ENCODE measurements at regions not wholly inside any gene's neighbourhood (a gene's known extent, or its start where the extent isn't known, plus 50 kb on each side); places are given as distances from the start of the nearest gene placed in this dataset.
A peak's percentile ranks its signal among the peaks of the same experiment; 100 is the strongest.

DNA sequence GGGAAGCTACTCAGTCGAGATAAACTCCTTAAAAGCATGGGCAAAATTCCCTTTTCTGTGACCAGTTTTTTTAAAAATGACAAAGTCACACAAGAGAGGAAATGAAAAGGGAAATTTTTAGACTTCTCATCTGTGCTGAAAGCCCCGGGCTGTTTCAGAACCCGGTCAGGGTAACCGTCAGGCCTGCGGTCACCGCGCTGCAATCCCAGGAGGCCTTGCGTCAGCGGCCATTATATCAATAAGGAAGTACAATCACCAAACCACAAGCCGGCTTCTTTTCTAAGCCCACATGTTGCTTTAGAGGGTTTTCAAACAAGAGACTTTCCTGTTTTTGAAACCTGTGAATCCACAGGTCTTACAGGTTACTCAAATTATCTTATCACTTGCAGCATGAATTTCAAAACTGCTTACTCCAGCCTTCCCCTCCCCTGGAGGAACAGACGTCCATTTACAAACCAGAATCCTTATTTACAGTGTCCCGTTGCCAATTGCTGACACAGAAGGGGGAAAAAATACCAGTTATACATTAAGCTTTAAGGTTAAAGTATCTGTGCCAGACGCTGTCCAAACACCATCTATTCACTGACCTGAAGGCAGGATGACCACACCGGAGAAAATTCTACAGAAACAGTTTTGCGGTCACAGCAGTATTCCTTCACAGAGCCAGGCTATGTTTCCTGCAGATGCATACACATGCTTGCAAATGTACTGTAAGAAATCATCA lies 165.3 kb downstream of the TOMM20 start (continued):
- TF ChIP-seq CBX5 (CRISPR knock-in tag; IDR thresholded peaks at IDR 0.05; ENCODE audit: borderline replicate concordance) (0 out of 2 replicates have a peak, but pooled peaks have one; percentile 46), FOXM1 (CRISPR knock-in tag; IDR thresholded peaks at IDR 0.05) (no peak), ZNF367 (CRISPR knock-in tag; IDR thresholded peaks at IDR 0.05; ENCODE audit: borderline replicate concordance) (no peak), ZNF382 (CRISPR knock-in tag; IDR thresholded peaks at IDR 0.05; ENCODE audit: borderline replicate concordance) (no peak), NFE2 (CRISPR knock-in tag; IDR thresholded peaks at IDR 0.05) (no peak), ZSCAN30 (CRISPR knock-in tag; IDR thresholded peaks at IDR 0.05) (no peak), GATAD1 (CRISPR knock-in tag; IDR thresholded peaks at IDR 0.05) (peak; percentile 33), PCBP2 (optimal IDR thresholded peaks at IDR 0.05; ENCODE audit: low read depth, low read length, poor library complexity, severe bottlenecking) (no peak), FLYWCH1 (CRISPR knock-in tag; IDR thresholded peaks at IDR 0.05) (no peak), NCOA1 (CRISPR knock-in tag; IDR thresholded peaks at IDR 0.05) (no peak), PRMT3 (CRISPR knock-in tag; IDR thresholded peaks at IDR 0.05; ENCODE audit: borderline replicate concordance, low read depth) (no peak), U2AF2 (IDR thresholded peaks at IDR 0.05; ENCODE audit: low read depth, low read length) (no peak), SAFB2 (CRISPR knock-in tag; IDR thresholded peaks at IDR 0.05; ENCODE audit: borderline replicate concordance, low read depth) (no peak), FOXK2 (IDR thresholded peaks at IDR 0.05) (peak; percentile 93), ISX (CRISPR knock-in tag; conservative IDR thresholded peaks at IDR 0.05) (no peak), ZNF83 (CRISPR knock-in tag; IDR thresholded peaks at IDR 0.05; ENCODE audit: borderline replicate concordance) (no peak), STAG1 (CRISPR knock-in tag; IDR thresholded peaks at IDR 0.05) (peak; percentile 18)
- TF ChIP-seq, protein P1, sequence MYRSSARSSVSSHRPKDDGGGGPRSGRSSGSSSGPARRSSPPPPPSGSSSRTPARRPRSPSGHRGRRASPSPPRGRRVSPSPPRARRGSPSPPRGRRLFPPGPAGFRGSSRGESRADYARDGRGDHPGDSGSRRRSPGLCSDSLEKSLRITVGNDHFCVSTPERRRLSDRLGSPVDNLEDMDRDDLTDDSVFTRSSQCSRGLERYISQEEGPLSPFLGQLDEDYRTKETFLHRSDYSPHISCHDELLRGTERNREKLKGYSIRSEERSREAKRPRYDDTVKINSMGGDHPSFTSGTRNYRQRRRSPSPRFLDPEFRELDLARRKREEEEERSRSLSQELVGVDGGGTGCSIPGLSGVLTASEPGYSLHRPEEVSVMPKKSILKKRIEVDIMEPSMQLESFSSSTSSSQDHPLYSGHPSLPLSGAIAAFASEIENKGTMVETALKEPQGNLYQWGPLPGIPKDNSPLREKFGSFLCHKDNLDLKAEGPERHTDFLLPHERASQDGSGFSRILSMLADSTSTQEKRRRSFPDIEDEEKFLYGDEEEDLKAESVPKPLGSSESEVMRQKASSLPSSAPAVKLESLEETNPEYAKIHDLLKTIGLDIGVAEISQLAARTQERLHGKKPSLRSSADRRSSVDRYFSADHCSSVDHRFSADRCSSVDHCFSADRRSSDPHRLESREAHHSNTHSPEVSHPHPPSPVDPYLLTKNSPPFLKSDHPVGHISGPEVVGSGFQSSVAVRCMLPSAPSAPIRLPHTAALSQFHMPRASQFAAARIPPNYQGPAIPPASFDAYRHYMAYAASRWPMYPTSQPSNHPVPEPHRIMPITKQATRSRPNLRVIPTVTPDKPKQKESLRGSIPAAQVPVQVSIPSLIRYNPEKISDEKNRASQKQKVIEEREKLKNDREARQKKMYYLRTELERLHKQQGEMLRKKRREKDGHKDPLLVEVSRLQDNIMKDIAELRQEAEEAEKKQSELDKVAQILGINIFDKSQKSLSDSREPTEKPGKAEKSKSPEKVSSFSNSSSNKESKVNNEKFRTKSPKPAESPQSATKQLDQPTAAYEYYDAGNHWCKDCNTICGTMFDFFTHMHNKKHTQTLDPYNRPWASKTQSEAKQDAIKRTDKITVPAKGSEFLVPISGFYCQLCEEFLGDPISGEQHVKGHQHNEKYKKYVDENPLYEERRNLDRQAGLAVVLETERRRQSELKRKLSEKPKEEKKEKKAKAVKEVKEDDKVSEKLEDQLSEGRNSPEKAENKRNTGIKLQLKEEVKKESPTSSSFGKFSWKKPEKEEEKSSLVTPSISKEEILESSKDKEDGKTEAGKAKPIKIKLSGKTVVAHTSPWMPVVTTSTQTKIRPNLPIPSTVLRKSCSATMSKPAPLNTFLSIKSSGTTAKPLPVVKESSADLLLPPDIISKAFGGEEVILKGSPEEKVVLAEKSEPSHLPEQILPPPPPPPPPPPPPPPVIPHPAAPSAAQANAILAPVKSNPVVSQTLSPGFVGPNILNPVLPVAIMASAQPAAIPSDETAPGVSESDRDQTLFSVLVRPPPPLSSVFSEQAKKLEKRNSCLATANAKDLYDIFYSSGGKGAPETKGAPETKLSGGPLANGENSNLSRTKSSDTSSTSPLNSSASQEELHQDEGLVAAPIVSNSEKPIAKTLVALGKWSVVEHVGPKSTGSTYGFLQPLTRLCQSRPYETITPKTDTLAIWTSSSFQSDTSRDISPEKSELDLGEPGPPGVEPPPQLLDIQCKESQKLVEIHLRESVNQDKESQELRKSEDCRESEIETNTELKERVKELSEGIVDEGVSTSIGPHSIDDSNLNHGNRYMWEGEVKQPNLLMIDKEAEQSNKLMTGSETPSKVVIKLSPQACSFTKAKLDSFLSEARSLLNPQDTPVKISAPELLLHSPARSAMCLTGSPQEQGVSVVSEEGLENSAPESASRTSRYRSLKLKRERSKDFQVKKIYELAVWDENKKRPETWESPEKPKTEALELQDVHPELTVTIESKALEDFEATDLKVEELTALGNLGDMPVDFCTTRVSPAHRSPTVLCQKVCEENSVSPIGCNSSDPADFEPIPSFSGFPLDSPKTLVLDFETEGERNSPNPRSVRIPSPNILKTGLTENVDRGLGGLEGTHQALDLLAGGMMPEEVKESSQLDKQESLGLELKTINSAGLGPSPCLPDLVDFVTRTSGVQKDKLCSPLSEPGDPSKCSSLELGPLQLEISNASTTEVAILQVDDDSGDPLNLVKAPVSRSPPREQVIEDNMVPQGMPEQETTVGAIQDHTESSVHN (CRISPR knock-in tag; IDR thresholded peaks at IDR 0.05): no peak
- TF ChIP-seq, protein P2, sequence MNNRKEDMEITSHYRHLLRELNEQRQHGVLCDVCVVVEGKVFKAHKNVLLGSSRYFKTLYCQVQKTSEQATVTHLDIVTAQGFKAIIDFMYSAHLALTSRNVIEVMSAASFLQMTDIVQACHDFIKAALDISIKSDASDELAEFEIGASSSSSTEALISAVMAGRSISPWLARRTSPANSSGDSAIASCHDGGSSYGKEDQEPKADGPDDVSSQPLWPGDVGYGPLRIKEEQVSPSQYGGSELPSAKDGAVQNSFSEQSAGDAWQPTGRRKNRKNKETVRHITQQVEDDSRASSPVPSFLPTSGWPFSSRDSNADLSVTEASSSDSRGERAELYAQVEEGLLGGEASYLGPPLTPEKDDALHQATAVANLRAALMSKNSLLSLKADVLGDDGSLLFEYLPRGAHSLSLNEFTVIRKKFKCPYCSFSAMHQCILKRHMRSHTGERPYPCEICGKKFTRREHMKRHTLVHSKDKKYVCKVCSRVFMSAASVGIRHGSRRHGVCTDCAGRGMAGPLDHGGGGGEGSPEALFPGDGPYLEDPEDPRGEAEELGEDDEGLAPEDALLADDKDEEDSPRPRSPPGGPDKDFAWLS (CRISPR knock-in tag; IDR thresholded peaks at IDR 0.05; ENCODE audit: borderline replicate concordance): no peak
- TF ChIP-seq, protein P3, sequence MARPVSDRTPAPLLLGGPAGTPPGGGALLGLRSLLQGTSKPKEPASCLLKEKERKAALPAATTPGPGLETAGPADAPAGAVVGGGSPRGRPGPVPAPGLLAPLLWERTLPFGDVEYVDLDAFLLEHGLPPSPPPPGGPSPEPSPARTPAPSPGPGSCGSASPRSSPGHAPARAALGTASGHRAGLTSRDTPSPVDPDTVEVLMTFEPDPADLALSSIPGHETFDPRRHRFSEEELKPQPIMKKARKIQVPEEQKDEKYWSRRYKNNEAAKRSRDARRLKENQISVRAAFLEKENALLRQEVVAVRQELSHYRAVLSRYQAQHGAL (CRISPR knock-in tag; IDR thresholded peaks at IDR 0.05; ENCODE audit: not compliant biosample characterization): no peak
